H1 (cell line): ENCODE measurements at regions not wholly inside any gene's neighbourhood (a gene's known extent, or its start where the extent isn't known, plus 50 kb on each side); places are given as distances from the start of the nearest gene placed in this dataset.

Experiments used
- CTCF ChIA-PET: fragments of 300-600 bp; sonication (Branson Sonifier 250); formaldehyde crosslinking; loops from one replicate; lab custom pipeline; 2021; ENCODE audit not compliant: partially characterized antibody; lab: Charles Lee
- POLR2A ChIA-PET: fragments of 300-600 bp; sonication (Branson Sonifier 250); formaldehyde crosslinking; loops from one replicate; lab custom pipeline; 2021; ENCODE audit warnings: inconsistent platforms; ENCODE audit not compliant: partially characterized antibody; lab: Charles Lee
- DNase-seq, 2 experiments: peaks; one replicate each; pipeline versions ENCODE4 v3.0.0 to v3.0.0-alpha.2; 2010 to 2022; ENCODE audit warnings: low spot score in 2 of 2, low read depth in 1 of 2, mixed read lengths in 1 of 2
- FAIRE-seq: peaks from 2 replicates; lab custom pipeline; 2011; peaks lifted over from hg19 to GRCh38; lab: Jason Lieb, UNC
- H2AFZ ChIP-seq: 2 replicates; pipeline ENCODE4 v1.8.1; 2012; ENCODE audit warnings: low read length, inconsistent platforms
- H2AK5ac ChIP-seq: 2 replicates; pipeline ENCODE4 v1.6.1; 2013; ENCODE audit warnings: low read depth, low read length
- H2BK120ac ChIP-seq: replicated peaks from 2 replicates; pipeline ENCODE3; 2013; ENCODE audit warnings: low read depth, low read length, inconsistent platforms
- H2BK12ac ChIP-seq: 2 replicates; pipeline ENCODE4 v1.6.1; 2013; ENCODE audit warnings: low read depth, low read length
- H2BK15ac ChIP-seq: 2 replicates; pipeline ENCODE4 v1.6.1; 2013; ENCODE audit warnings: low read length
- H2BK20ac ChIP-seq: 2 replicates; pipeline ENCODE4 v1.6.1; 2013; ENCODE audit warnings: low read length
- H2BK5ac ChIP-seq: 2 replicates; pipeline ENCODE4 v1.6.1; 2013; ENCODE audit warnings: low read depth, low read length
- H3K14ac ChIP-seq: 2 replicates; pipeline ENCODE4 v1.6.1; 2013; ENCODE audit warnings: inconsistent platforms; ENCODE audit not compliant: insufficient read length
- H3K18ac ChIP-seq: 2 replicates; pipeline ENCODE4 v1.6.1; 2013; ENCODE audit warnings: low read length; ENCODE audit errors: extremely low read depth
- H3K23ac ChIP-seq: 2 replicates; pipeline ENCODE4 v1.6.1; 2013; ENCODE audit warnings: inconsistent platforms; ENCODE audit not compliant: insufficient read length
- H3K23me2 ChIP-seq: 2 replicates; pipeline ENCODE4 v1.6.1; 2013; ENCODE audit warnings: low read depth, low read length
- H3K27ac ChIP-seq: 2 replicates; pipeline ENCODE4 v1.6.1; 2011; ENCODE audit warnings: low read depth, low read length, inconsistent platforms
- H3K27me3 ChIP-seq, 4 experiments: replicated peaks in 1 of 4; 1 replicate in 1 of 4; 2 replicates in 3 of 4; pipeline versions ENCODE4 v1.6.1 to v1.8.1; 2011 to 2013; ENCODE audit warnings: low read length in 3 of 4, mild to moderate bottlenecking in 3 of 4, inconsistent platforms in 2 of 4, mixed read lengths in 2 of 4, moderate library complexity in 1 of 4; ENCODE audit not compliant: control insufficient read depth in 3 of 4, insufficient read depth in 3 of 4; ENCODE audit errors: extremely low read depth in 1 of 4
- H3K36me3 ChIP-seq, 4 experiments: 2 replicates each; pipeline versions ENCODE4 v1.6.1 to v1.8.1; 2011 to 2013; ENCODE audit warnings: mild to moderate bottlenecking in 4 of 4, low read length in 3 of 4, moderate library complexity in 2 of 4, control low read depth in 1 of 4, inconsistent platforms in 1 of 4; ENCODE audit not compliant: insufficient read depth in 4 of 4, control insufficient read depth in 2 of 4
- H3K4ac ChIP-seq: replicated peaks from 2 replicates; pipeline ENCODE3; 2013; ENCODE audit warnings: low read length, low read depth, mixed read lengths, inconsistent platforms; ENCODE audit not compliant: insufficient read length
- H3K4me1 ChIP-seq, 4 experiments: replicated peaks in 1 of 4; 1 replicate in 1 of 4; 2 replicates in 3 of 4; pipeline versions ENCODE4 v1.6.1 to v1.8.1; 2011 to 2013; ENCODE audit warnings: low read length in 3 of 4, inconsistent platforms in 2 of 4, mixed read lengths in 1 of 4; ENCODE audit not compliant: insufficient read depth in 4 of 4, control insufficient read depth in 3 of 4
- H3K4me2 ChIP-seq, 2 experiments: 2 replicates each; pipeline versions ENCODE4 v1.6.1 to v1.8.1; 2011 to 2013; ENCODE audit warnings: low read depth in 2 of 2, low read length in 2 of 2, control low read depth in 1 of 2, inconsistent platforms in 1 of 2, mild to moderate bottlenecking in 1 of 2; ENCODE audit not compliant: insufficient read depth in 1 of 2
- H3K4me3 ChIP-seq, 4 experiments: fragments of 200-600, 300-600 bp in 1 of 4; sonication (generic), shearing (Covaris generic), sonication (Bioruptor Twin) in 1 of 4; 2 replicates each; pipeline versions ENCODE4 v1.5.1 to v1.8.1; 2011 to 2016; ENCODE audit warnings: low read length in 4 of 4, low read depth in 3 of 4, control low read depth in 2 of 4, inconsistent platforms in 2 of 4, mild to moderate bottlenecking in 2 of 4, mixed read lengths in 1 of 4, moderate library complexity in 1 of 4; ENCODE audit not compliant: insufficient read depth in 2 of 4; ENCODE audit errors: extremely low read depth in 1 of 4
- H3K56ac ChIP-seq: replicated peaks from 2 replicates; pipeline ENCODE3; 2013; ENCODE audit warnings: low read depth, mild to moderate bottlenecking, mixed read lengths, low read length, inconsistent platforms; ENCODE audit not compliant: insufficient read length
- H3K79me1 ChIP-seq: 2 replicates; pipeline ENCODE4 v1.6.1; 2013; ENCODE audit warnings: low read depth, low read length, control low read depth
- H3K79me2 ChIP-seq, 2 experiments: 2 replicates each; pipeline versions ENCODE4 v1.6.1 to v1.8.1; 2012 to 2013; ENCODE audit warnings: low read length in 2 of 2, mild to moderate bottlenecking in 2 of 2, inconsistent platforms in 1 of 2; ENCODE audit not compliant: insufficient read depth in 2 of 2, control insufficient read depth in 1 of 2
- H3K9ac ChIP-seq, 4 experiments: replicated peaks in 1 of 4; 1 replicate in 1 of 4; 2 replicates in 3 of 4; pipeline versions ENCODE4 v1.6.1 to v1.8.1; 2011 to 2013; ENCODE audit warnings: low read depth in 3 of 4, low read length in 3 of 4, control low read depth in 2 of 4, mild to moderate bottlenecking in 2 of 4, moderate library complexity in 2 of 4, inconsistent platforms in 1 of 4; ENCODE audit errors: extremely low read depth in 1 of 4
- H3K9me3 ChIP-seq, 2 experiments: 2 replicates each; pipeline versions ENCODE4 v1.6.1 to v1.8.1; 2012 to 2013; ENCODE audit warnings: mild to moderate bottlenecking in 2 of 2, moderate library complexity in 2 of 2, control low read depth in 1 of 2, inconsistent platforms in 1 of 2, low read depth in 1 of 2, low read length in 1 of 2, mixed read lengths in 1 of 2; ENCODE audit not compliant: insufficient read depth in 2 of 2
- H4K20me1 ChIP-seq, 2 experiments: replicated peaks in 1 of 2; 2 replicates each; pipeline versions ENCODE3 to v1.8.1; 2011 to 2013; ENCODE audit warnings: inconsistent platforms in 2 of 2, low read length in 2 of 2, mild to moderate bottlenecking in 1 of 2; ENCODE audit not compliant: insufficient read depth in 2 of 2, control insufficient read depth in 1 of 2
- H4K5ac ChIP-seq: 2 replicates; pipeline ENCODE4 v1.6.1; 2013; ENCODE audit warnings: low read length, low read depth, mixed read lengths, inconsistent platforms; ENCODE audit not compliant: insufficient read length
- H4K8ac ChIP-seq: 2 replicates; pipeline ENCODE4 v1.8.0; 2013; ENCODE audit warnings: mild to moderate bottlenecking, moderate library complexity, low read length, inconsistent platforms; ENCODE audit not compliant: insufficient read depth; ENCODE audit errors: extremely low read depth
- H4K91ac ChIP-seq: replicated peaks from 2 replicates; pipeline ENCODE3; 2013; ENCODE audit warnings: low read length, mixed read lengths, inconsistent platforms; ENCODE audit not compliant: insufficient read length
- CREB1 ChIP-seq: IDR thresholded peaks from 2 replicates; pipeline ENCODE4 v1.6.1; 2012; ENCODE audit warnings: inconsistent platforms
- CTCF ChIP-seq, 3 experiments: IDR thresholded peaks; 1 replicate in 2 of 3; 2 replicates in 1 of 3; pipeline versions ENCODE4 v1.5.1 to v1.6.1; 2011; ENCODE audit warnings: low read length in 3 of 3, mild to moderate bottlenecking in 3 of 3, inconsistent platforms in 2 of 3, low read depth in 1 of 3, moderate library complexity in 1 of 3; ENCODE audit not compliant: insufficient read depth in 1 of 3; ENCODE audit errors: control extremely low read depth in 1 of 3
- EP300 ChIP-seq, 2 experiments: IDR thresholded peaks; 1 replicate in 1 of 2; 2 replicates in 1 of 2; pipeline ENCODE4 v1.6.1; 2011 to 2012; ENCODE audit warnings: low read depth in 2 of 2, low read length in 2 of 2, mild to moderate bottlenecking in 2 of 2, borderline replicate concordance in 1 of 2, inconsistent platforms in 1 of 2, moderate library complexity in 1 of 2
- GTF2F1 ChIP-seq: IDR thresholded peaks from 2 replicates; pipeline ENCODE4 v1.6.1; 2012; ENCODE audit warnings: low read depth, low read length, improper control_type of control experiment, borderline replicate concordance
- POLR2AphosphoS5 ChIP-seq: IDR thresholded peaks from 2 replicates; pipeline ENCODE4 v1.6.1; 2011; ENCODE audit warnings: low read depth, low read length
- POU5F1 ChIP-seq: IDR thresholded peaks from 2 replicates; pipeline ENCODE4 v1.6.1; 2011; ENCODE audit warnings: low read depth, mild to moderate bottlenecking, low read length, moderate library complexity
- RNF2 ChIP-seq: fragments of 200-900, 300-1000 bp; sonication (generic); IDR thresholded peaks from 2 replicates; pipeline ENCODE4 v1.7.1; 2016; ENCODE audit warnings: borderline replicate concordance, low read depth, mild to moderate bottlenecking, antibody characterized with exemption, low read length; ENCODE audit not compliant: poor library complexity, severe bottlenecking; ENCODE audit errors: missing control alignments
- SIRT6 ChIP-seq: IDR thresholded peaks from one replicate; pipeline ENCODE4 v1.7.1; 2012; ENCODE audit warnings: low read length, inconsistent platforms
- WGBS, 2 experiments: shearing (Covaris generic) in 1 of 2; methylation state at CpG; one replicate each; pipeline versions ENCODE4 v1.1.6 to v1.1.7; 2013 to 2015; ENCODE audit warnings: low lambda C conversion rate in 2 of 2, mixed read lengths in 2 of 2, inconsistent platforms in 1 of 2, low coverage in 1 of 2, missing lambda C conversion rate in 1 of 2; ENCODE audit not compliant: insufficient replicate concordance in 2 of 2, insufficient coverage in 1 of 2, insufficient read length in 1 of 2; ENCODE audit errors: extremely low coverage in 1 of 2, missing lambda C conversion rate in 1 of 2; 5-methylcytosine and 5-hydroxymethylcytosine counted together

- Histone ChIP-seq H2BK120ac (no peak overlapping the region), H3K4me2 (no peak overlapping the region), H3K36me3 (no peaks in the 10 kb centered on the region)
These were observed 501.4 kb downstream of the FBXO15 start for GRCh38 chr18:73646196-73646595.

More at GRCh38 chr18:73646196-73646595, 501.4 kb downstream of the FBXO15 start:
- DNase-seq (no peak), FAIRE-seq (no peak)
- no peak overlapping the region for H2BK15ac ChIP-seq
- no peak overlapping the region for H3K9ac ChIP-seq
- H3K79me2 ChIP-seq = no peaks in the 10 kb centered on the region
- H4K8ac ChIP-seq = no peak overlapping the region
- TF ChIP-seq CTCF (IDR thresholded peaks at IDR 0.05; ENCODE audit: control extremely low read depth in 1 of 3, insufficient read depth in 1 of 3, low read depth in 1 of 3, low read length in 3 of 3) = no peak
- no peak for TF ChIP-seq GTF2F1
- no peak for TF ChIP-seq CREB1
- no peak for TF ChIP-seq EP300 (IDR thresholded peaks at IDR 0.05; ENCODE audit: borderline replicate concordance in 1 of 2, low read depth in 2 of 2, low read length in 2 of 2)
- TF ChIP-seq POU5F1 = no peak
- no peak for TF ChIP-seq POLR2AphosphoS5
- TF ChIP-seq SIRT6 = no peak
- TF ChIP-seq RNF2 = no peak
- ChIA-PET CTCF (interaction anchor here (1.1 kb wide), 1 partner anchor 164 kb away, joined by 4 read pairs; no protein-coding TSS in a partner anchor), POLR2A (no interaction called here)
- WGBS, 2 experiments = 91% methylated on average over 4 of the region's 4 CpGs; no CpG with 5 or more reads in 1 of the 2 experiments
- H3K4me3 ChIP-seq = no peak overlapping the region
- no peak overlapping the region for H3K27ac ChIP-seq
- H2BK12ac ChIP-seq = no peak overlapping the region
- no peaks in the 10 kb centered on the region for H3K4me1 ChIP-seq
- H2AFZ ChIP-seq = no peak overlapping the region
- no peaks in the 10 kb centered on the region for H4K20me1 ChIP-seq
- no peak overlapping the region for H2AK5ac ChIP-seq
- no peak overlapping the region for H3K14ac ChIP-seq
- no peaks in the 10 kb centered on the region for H3K27me3 ChIP-seq
- H2BK20ac ChIP-seq = no peak overlapping the region
- H4K5ac ChIP-seq = no peak overlapping the region
- no peak overlapping the region for H3K23ac ChIP-seq
- H3K23me2 ChIP-seq = no peaks in the 10 kb centered on the region
- H3K4ac ChIP-seq = no peak overlapping the region
- H2BK5ac ChIP-seq = no peak overlapping the region
- H3K79me1 ChIP-seq = no peaks in the 10 kb centered on the region
- no peak overlapping the region for H4K91ac ChIP-seq
- no peaks in the 10 kb centered on the region for H3K9me3 ChIP-seq
- no peak overlapping the region for H3K18ac ChIP-seq
- H3K56ac ChIP-seq = no peak overlapping the region
